ENCODE measurements at regions not wholly inside any gene's neighbourhood (a gene's known extent, or its start where the extent isn't known, plus 50 kb on each side); places are given as distances from the start of the nearest gene placed in this dataset.

GRCh38 chr6:19067165-19067564 is 680.0 kb downstream of the RNF144B start:
- ATAC-seq, result no peak
- CTCF ChIA-PET, result no interaction called here
- Histone ChIP-seq H3K36me3 (ENCODE audit: control insufficient read depth in 2 of 2, insufficient read depth in 2 of 2, low read length in 1 of 2) (no peaks in the 10 kb centered on the region), H3K27me3 (replicated peaks in 1 of 2; ENCODE audit: control insufficient read depth in 2 of 2, insufficient read depth in 2 of 2, low read length in 1 of 2) (no peaks in the 10 kb centered on the region), H3K4me2 (ENCODE audit: control insufficient read depth, insufficient read depth) (no peak overlapping the region), H3K9ac (ENCODE audit: control insufficient read depth, insufficient read depth, low read length) (no peak overlapping the region), H3K79me2 (ENCODE audit: control insufficient read depth, insufficient read depth, low read length) (no peaks in the 10 kb centered on the region), H3K4me3 (no peak overlapping the region), H3K9me3 (replicated peaks; ENCODE audit: control insufficient read depth, insufficient read depth, low read length) (no peaks in the 10 kb centered on the region), H3K27ac (ENCODE audit: control insufficient read depth, insufficient read depth) (no peak overlapping the region), H2AFZ (ENCODE audit: control insufficient read depth, low read depth, low read length) (no peak overlapping the region), H3K4me1 (ENCODE audit: control insufficient read depth, insufficient read depth, low read length) (no peaks in the 10 kb centered on the region), H4K20me1 (ENCODE audit: control insufficient read depth, insufficient read depth) (no peaks in the 10 kb centered on the region)
- DNase-seq (ENCODE audit: low read depth, low spot score), result no peak
- intact Hi-C loops (cut with micrococcal nuclease; ENCODE audit: unreplicated experiment) (no loop called here), in situ Hi-C loops (cut with MboI) (no loop called here)
- POLR2A ChIA-PET, result no interaction called here
- 43% methylated on average over 3 of the region's 3 CpGs for WGBS (ENCODE audit: insufficient coverage, insufficient replicate concordance, low lambda C conversion rate, missing lambda C conversion rate)
- RAD21 ChIA-PET (ENCODE audit: unreplicated experiment), result no interaction called here
- no TSS peak for BruUV-seq (replicated peaks)
- no peak for TF ChIP-seq TCF12 (IDR thresholded peaks at IDR 0.05; ENCODE audit: low read depth, low read length)
- TF ChIP-seq CBX3 (IDR thresholded peaks at IDR 0.05; ENCODE audit: borderline replicate concordance, low read depth), result no peak
- TF ChIP-seq IRF4 (IDR thresholded peaks at IDR 0.05; ENCODE audit: low read depth, low read length), result no peak
- no peak for TF ChIP-seq STAT3 (IDR thresholded peaks at IDR 0.05; ENCODE audit: low read depth, low read length)
- no peak for TF ChIP-seq ZNF24 (IDR thresholded peaks at IDR 0.05)
- no peak for TF ChIP-seq FOXM1 (IDR thresholded peaks at IDR 0.05; ENCODE audit: low read depth, low read length)
- no peak for FAIRE-seq
- SMC1A ChIA-PET (ENCODE audit: uncharacterized antibody, unreplicated experiment), result no interaction called here

DNA sequence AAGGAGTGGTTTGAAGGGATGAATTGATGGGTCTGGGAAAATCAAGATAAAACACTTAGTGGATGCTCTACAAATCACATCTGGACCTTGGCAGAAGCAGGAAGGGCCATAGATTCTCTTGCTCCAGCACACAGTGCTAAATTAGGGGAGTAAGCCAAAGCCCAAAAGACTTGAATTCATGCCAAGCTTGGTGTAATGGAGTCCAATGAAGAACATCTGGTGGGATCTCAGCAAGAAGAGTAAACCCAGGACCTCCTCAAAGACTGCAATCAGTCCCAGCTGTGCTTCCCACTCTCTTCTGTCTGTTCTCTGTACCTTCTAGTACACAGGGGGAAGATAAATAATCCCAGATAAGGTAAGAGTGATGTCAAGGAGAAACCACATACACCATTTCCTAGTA is 683.4 kb downstream of the RNF144B start:
- RAD21 ChIA-PET (ENCODE audit: unreplicated experiment), result no interaction called here
- Histone ChIP-seq H3K9me3 (replicated peaks; ENCODE audit: control insufficient read depth, insufficient read depth, low read length) (no peaks in the 10 kb centered on the region), H3K36me3 (ENCODE audit: control insufficient read depth in 2 of 2, insufficient read depth in 2 of 2, low read length in 1 of 2) (no peaks in the 10 kb centered on the region), H3K27me3 (replicated peaks in 1 of 2; ENCODE audit: control insufficient read depth in 2 of 2, insufficient read depth in 2 of 2, low read length in 1 of 2) (no peaks in the 10 kb centered on the region), H3K79me2 (ENCODE audit: control insufficient read depth, insufficient read depth, low read length) (no peaks in the 10 kb centered on the region), H3K4me2 (ENCODE audit: control insufficient read depth, insufficient read depth) (no peak overlapping the region), H3K9ac (ENCODE audit: control insufficient read depth, insufficient read depth, low read length) (no peak overlapping the region), H3K4me3 (no peak overlapping the region), H3K4me1 (ENCODE audit: control insufficient read depth, insufficient read depth, low read length) (no peaks in the 10 kb centered on the region), H3K27ac (ENCODE audit: control insufficient read depth, insufficient read depth) (no peak overlapping the region), H2AFZ (ENCODE audit: control insufficient read depth, low read depth, low read length) (no peak overlapping the region), H4K20me1 (ENCODE audit: control insufficient read depth, insufficient read depth) (no peaks in the 10 kb centered on the region)
- ATAC-seq (no peak), DNase-seq (ENCODE audit: low read depth, low spot score) (no peak), FAIRE-seq (no peak)
- no peak for TF ChIP-seq LARP7 (IDR thresholded peaks at IDR 0.05)
- TF ChIP-seq, protein P1, sequence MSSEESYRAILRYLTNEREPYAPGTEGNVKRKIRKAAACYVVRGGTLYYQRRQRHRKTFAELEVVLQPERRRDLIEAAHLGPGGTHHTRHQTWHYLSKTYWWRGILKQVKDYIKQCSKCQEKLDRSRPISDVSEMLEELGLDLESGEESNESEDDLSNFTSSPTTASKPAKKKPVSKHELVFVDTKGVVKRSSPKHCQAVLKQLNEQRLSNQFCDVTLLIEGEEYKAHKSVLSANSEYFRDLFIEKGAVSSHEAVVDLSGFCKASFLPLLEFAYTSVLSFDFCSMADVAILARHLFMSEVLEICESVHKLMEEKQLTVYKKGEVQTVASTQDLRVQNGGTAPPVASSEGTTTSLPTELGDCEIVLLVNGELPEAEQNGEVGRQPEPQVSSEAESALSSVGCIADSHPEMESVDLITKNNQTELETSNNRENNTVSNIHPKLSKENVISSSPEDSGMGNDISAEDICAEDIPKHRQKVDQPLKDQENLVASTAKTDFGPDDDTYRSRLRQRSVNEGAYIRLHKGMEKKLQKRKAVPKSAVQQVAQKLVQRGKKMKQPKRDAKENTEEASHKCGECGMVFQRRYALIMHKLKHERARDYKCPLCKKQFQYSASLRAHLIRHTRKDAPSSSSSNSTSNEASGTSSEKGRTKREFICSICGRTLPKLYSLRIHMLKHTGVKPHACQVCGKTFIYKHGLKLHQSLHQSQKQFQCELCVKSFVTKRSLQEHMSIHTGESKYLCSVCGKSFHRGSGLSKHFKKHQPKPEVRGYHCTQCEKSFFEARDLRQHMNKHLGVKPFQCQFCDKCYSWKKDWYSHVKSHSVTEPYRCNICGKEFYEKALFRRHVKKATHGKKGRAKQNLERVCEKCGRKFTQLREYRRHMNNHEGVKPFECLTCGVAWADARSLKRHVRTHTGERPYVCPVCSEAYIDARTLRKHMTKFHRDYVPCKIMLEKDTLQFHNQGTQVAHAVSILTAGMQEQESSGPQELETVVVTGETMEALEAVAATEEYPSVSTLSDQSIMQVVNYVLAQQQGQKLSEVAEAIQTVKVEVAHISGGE (CRISPR knock-in tag; IDR thresholded peaks at IDR 0.05), result no peak
- CTCF ChIA-PET, result no interaction called here
- POLR2A ChIA-PET, result no interaction called here
- SMC1A ChIA-PET (ENCODE audit: uncharacterized antibody, unreplicated experiment), result no interaction called here
- in situ Hi-C loops (cut with MboI), result no loop called here
- BruUV-seq (replicated peaks), result no TSS peak
- intact Hi-C loops (cut with micrococcal nuclease; ENCODE audit: unreplicated experiment), result no loop called here

All from GM12878 (cell line).